HG03135 (cell line): ENCODE measurements at regions not wholly inside any gene's neighbourhood (a gene's known extent, or its start where the extent isn't known, plus 50 kb on each side); places are given as distances from the start of the nearest gene placed in this dataset.

Source experiments
- ATAC-seq: cut with Tn5 transposase; IDR thresholded peaks from one replicate; pipeline ENCODE4 v1.9.1; 2021; ENCODE audit warnings: mild to moderate bottlenecking, moderate library complexity; ENCODE audit not compliant: unreplicated experiment

- no peak for ATAC-seq
Observed at GRCh38 chr4:180698550-180699195, 1544.5 kb upstream of the TENM3 start.

DNA sequence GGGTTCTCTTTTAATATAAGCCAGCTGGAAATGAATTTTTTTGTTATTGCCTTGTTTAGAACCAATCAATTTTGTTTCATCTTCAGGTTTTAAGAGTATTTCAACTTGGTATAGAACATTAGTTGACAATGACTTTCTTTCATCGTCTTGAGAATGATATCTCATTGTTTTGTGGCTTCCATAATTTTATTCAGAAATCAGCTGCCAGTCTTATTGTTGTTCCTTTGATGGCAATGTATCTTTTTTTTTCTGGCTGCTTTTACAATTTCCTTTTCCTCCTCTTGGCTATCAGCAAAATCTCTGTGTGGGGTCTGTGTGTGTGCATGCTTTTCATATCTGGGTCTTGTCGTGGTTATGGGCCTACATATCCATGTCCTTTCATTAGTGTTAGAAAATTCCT, 1536.4 kb upstream of the TENM3 start:
- no peak for ATAC-seq

DNA sequence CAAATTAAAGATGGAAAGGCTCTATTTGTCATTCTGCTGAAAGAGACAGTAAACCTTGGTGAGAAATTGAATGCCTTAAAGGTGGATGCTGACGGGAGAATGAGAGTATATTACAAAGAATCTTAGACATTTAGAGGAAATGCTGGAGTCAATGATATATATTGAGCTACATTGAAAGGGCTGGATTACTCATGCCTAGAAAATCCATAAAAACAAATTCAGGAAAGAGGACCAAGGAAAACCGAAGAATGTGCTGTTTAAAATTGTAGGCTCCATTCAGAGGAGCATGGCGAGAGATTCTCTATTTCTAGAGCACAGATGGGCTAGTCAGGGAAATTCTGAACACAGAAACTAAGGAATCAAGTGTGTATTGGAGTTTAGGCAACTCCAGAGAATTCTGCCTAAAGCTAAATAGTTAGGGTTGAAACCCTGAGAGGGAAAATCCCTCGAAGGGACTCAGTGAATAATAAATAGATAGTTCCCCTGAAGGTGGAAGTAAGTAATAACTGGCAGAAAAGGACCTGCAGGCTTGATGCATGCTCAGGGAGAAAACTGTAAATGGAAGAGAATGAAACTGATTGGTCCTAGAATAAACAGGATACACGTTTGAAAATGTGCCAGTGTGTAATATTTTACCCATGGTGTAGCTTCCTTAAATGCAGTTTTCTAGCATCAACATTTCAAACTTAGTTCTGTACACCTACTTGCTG, 1532.4 kb upstream of the TENM3 start:
- no peak for ATAC-seq

DNA sequence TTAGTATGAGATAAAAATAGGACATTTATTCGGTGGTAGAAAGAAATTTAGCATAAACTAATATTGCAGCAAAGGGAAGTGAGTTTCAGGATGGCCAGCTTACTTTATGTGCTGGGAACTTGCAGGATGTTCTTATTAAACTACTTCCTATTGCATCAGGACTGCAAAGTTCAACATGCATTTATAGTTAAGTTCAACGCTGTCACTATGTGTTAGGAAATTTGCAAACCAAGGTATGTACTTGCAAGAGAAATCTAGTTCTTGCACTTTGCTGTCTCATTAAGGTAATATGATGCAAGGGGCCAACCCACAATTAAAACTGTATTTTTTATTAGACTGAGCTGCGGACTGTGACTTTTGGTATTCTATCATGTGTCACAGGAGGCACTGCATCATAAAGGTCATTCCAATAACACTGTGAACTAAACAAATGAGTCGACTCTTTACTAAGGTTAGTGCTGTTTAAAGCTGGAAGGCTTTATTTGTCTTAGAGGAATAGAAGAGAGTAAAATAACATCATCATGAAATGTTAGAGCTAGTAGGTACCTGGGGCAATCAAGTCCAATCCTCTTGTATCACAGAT, 1525.7 kb upstream of the TENM3 start:
- ATAC-seq = no peak

DNA sequence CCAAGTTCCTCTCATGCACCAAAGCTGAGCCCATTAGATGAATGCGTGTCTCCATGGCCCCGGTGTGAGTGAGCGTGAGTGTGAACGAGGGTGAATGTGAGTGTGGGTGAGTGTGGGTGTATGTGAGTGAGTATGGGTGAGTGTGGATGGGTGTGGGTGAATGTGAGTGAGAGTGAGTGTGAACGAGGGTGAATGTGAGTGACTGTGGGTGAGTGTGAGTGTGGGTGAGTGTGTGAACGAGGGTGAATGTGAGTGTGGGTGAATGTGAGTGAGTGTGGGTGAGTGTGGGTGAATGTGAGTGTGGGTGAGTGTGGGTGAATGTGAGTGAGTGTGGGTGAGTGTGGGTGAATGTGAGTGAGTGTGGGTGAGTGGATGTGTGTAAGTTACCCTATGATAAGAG, 1521.8 kb upstream of the TENM3 start:
- ATAC-seq = no peak

DNA sequence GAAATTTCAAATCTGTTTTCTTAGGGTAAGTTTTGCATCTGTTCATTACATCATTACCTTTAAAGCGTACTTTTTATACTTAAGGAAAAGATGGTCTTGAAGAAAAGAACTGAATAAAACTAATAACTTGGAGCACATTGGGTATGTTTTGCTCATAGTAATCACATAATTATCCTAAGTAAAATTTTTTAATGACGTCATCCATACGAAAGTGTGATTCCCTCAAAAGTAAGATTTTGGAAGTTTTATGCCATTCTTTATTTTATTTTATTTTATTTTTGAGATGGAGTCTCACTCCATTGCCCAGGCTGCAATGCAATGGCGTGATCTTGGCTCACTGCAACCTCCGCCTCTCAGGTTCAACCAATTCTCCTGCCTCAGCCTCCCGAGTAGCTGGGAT, 1516.6 kb upstream of the TENM3 start:
- no peak for ATAC-seq

DNA sequence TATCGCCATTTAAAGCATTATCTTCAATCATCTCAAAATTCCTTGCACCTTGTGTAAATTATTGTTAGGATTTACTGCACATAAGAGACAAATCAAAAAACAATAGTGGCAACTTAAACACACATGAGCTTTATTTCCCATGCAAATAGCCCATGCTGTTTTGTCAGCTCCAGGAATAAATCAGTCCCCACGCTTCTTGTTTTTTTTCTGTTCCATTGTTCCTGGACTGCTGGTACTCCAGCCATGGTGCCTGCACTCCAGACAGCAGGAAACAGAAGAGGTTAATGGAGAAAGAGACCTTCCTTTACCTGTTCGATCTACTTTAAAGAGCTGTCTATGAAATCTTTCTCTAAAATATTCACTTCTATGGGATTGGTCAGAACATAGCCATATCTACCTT, 1515.7 kb upstream of the TENM3 start:
- no peak for ATAC-seq

DNA sequence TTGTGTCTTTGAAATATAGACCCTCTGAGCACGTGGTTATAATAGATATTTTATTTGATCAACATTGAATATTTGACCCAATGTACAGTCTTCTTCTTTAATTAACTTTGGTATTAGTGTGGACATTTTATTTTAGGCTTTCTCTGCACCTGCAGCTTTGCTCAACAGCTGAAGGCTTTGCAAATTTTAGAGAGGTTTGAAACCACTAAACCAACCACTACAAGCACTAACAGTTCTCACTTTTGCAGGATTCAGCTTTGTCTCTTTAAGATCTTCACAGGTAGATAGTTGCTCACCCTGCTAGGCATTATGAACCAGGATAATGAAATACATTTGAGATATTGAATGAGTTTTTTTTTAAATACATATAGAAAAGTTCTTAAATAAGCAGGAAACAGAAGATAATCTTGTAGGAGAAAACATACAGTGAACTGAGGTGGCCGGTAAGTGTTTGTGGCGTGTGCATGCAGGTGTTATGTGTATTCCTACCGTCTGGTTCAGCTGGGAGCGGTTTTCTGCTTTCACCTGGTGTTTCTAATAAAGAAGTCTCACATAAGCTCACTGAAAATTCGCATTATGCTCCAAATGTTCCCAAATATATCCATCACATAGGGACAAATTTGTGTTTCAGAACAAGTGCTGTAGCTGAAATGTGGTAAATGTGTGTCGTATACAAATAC, 1508.3 kb upstream of the TENM3 start:
- no peak for ATAC-seq

GRCh38 chr4:180741703-180742102, 1501.5 kb upstream of the TENM3 start:
- ATAC-seq = no peak

- no peak for ATAC-seq
Observed at GRCh38 chr4:180745019-180745418, 1498.2 kb upstream of the TENM3 start.

DNA sequence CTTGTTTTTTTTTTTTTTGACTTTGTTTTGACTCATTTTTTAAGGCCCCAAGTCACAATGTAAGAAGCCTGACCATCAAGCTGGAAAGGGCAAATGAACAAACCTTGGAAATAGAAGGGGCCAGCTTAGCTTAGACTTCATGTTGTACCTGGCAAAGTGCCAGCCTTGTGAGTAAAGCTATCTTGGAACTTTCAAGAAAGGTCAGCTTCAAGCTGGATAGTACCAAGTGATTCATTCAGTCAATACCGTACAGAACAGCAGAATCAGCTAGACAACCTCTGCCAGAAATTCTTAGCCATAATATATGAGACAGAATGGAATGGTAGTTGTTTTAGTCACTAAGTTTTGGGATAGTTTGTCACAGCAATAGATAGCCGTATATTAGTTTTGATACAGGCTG, 1492.2 kb upstream of the TENM3 start:
- no peak for ATAC-seq

DNA sequence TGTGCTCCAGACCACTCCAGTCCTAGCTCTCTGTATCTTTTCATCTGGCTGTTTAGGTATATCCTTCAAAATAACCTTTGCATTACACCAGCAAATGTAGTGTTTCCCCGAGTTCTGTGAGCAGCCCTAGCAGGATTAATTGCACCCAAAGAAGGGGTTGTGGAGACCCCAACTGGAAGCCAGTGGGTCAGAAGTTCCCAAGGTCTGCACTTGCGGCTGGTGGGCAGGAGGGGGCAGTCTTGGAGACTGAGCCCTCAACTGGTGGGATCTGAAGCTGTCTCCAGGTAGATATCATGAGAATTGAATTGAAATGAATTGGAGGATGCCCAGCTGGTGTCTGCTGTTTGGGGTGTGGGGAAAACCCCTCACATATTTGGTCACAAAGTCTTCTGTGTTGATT, 1485.3 kb upstream of the TENM3 start:
- ATAC-seq = no peak

DNA sequence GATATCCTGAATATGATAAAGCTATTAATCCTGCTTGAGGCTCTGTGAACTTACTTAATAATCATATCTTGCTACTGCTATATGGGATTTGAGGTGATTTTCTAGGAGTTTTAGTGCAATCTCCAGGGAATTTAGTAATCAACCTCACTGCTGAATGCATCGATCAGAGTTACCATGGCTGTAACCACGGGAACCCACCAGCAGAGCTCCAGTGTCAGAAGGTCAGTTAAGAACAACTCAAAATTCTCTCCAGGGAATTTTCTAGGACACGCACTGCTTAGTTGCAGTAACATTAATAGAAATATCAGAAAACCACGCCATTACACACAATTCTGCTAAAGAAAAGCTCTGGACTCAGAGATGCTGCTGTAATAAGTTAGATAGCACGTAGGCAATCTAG, 1477.2 kb upstream of the TENM3 start:
- no peak for ATAC-seq

DNA sequence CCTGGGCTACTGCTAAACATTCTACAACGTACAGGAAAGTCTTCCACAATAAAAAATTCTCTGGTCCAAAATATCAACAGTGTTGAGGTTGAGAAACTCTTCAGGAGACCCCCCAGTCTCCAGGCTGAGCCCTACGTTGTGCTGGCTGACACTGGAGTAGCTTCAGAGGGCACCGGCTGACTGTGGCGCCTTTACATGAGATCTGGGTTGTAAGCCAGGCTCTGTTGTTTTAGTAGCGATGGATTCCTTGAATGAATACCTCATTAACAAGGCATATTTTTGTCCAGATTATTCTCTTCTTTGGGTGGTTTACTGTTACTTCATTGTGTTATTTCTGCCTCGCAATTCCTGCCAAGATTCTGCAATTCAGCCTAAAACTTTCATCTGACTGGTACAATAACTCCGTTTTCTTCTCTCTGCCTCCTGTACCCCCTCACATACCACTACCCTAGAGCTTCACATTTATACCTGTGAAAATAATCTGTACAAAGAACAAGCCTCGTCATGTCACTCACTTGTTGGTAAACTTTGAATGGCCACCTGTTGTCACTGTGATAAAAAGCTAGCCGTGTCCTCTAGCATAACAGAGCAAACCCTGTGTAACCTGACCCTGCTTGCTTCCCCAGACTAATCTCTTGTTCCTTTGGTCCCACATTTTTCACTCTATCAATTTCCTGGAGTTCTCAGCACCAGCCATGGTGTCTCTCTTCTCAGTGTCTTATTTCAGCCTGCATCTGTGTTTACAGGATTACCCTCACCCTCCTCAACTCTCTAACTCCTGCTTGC, 1476.1 kb upstream of the TENM3 start:
- no peak for ATAC-seq

DNA sequence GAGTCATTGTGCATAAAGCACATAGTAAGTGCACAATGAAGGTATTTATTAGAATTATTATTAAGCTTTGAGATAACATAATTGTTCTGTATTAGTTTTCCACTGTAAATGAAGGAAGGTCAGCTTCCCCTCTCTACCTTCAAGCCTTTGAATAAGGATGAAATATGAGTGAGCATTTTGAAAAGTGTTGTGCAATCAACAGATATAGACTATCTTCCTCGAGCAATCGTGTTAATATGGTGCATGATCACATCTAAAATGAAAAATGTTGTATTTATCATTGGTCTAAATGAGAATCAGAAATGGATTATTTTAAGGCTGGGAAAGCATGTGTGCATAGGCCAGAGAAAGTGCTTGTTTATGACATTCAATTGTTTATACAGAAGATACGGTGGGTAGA, 1474.6 kb upstream of the TENM3 start:
- ATAC-seq = no peak

DNA sequence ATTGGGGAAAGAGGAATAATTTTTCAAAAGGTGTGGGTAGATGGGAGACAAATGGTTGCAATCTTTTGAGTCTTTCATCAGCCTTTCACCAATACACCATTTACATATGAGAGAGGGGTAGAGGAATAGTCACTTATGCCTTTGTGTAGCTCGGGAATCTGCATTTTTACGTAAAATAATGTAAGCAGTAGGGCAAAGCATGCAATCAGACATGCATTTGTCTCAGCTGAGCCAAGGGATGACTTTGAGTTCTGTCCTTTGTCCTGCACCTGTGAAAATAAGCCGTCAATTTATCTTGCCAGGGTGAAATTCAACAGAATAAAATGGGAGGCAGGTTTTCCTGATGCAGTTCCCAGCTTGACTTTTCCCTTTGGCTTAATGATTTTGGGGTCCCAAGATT, 1473.4 kb upstream of the TENM3 start:
- ATAC-seq = no peak

DNA sequence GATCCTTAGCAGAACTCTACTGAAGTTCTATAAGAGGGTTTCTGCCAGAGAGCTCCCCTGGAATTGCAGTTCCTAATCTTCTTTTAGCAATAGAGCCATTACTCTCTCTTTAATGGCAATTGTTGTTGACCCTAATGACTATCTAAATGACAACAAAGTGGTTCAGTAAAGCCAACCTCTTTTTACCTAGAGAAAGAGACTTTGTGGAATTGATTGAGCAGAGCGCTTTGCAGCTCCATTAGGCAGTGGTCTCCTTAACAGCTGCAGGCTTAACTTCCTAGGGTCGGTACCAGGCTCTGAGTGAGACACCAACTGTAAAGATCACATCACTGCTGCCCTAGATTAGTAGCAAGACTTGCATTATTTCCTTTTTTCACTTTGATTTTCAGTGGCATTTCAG, 1472.9 kb upstream of the TENM3 start:
- no peak for ATAC-seq

DNA sequence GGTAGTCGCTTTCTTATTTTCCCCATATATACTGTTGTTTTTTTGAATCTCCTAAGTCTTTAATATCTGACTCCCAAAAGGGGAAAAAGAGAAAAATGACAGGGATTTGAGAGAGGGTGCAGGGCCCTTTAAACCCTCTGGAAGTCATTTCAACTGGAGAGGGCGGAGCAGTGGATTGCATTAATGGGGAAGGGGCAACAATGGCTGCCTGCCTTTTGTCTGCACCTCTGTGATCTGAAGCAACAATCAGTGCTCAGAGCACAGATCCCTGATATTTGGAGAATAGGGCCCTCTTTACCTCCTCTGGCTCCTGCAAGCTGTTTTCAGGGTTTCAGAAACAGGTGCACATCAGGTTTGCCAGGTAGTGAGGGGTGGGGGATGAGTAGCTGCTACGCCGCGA, 1458.3 kb upstream of the TENM3 start:
- no peak for ATAC-seq

DNA sequence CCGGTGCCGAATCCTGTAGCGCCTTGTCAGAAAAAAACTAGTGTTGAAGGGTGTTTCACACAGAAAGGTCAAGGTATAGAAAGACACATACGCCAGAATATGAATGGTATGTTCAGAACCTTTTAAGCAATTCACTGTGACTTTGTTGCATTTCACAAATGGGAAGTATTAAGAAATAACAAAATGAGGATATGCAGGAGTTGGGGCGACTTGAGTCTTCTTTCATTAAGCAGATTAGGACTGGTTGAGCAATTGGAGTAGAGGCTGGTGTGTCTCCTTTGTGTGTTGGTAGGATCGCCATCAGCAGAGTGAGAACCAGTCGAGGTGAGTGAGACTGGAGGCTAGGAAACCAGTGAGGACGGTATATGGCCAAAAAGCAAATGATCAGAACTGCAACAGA, 1454.5 kb upstream of the TENM3 start:
- ATAC-seq = no peak

DNA sequence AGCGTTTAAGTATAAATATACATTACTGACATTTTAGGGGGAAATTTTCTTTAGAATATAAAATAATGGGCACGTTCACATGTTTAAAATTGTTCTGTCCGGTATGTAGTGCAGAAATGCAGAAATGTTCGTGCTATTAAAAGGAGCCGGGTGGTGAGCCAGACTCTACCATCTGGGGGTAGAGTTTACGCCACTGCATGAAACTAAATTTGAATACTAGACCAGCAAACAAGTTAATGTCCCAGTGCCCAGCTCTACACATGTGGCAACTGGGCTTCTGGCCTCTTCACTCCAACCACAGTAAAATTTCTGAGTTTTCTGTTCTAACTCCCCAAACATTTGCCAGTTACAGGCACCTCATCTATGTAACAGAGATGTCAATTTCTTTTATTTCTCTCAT, 1453.3 kb upstream of the TENM3 start:
- no peak for ATAC-seq

DNA sequence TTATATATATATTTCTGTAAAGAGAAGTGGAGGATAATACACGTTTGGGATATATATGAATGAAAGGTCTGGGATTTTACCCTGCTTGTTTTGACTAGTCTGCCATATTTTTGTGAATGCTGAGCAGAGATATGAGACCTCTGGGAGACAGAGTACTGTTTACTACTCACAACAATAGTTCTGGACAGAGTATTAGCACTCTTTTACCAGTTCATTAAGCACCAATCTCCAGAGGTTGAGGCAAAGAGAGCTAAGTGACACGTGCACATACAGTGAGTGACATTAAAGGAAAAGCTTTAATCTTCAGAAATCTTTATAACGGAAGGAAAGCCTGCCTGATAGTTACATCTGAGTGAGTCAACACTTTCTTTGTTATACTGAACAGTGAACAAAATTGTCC, 1452.7 kb upstream of the TENM3 start:
- ATAC-seq = no peak
